B cell (primary cell): ENCODE measurements at regions not wholly inside any gene's neighbourhood (a gene's known extent, or its start where the extent isn't known, plus 50 kb on each side); places are given as distances from the start of the nearest gene placed in this dataset.

Source experiments
- ATAC-seq: fragments of 200-7000 bp; cut with Tn5 transposase; one replicate; pipeline ENCODE4 v1.10.0; 2021; ENCODE audit warnings: low read depth, mild to moderate bottlenecking, moderate number of reproducible peaks, moderate library complexity
- CTCF ChIA-PET: fragments of 350-600 bp; sonication (Branson Sonifier 250); formaldehyde crosslinking; loops from one replicate; lab custom pipeline; 2021; ENCODE audit warnings: antibody characterized with exemption, inconsistent platforms; lab: Charles Lee
- POLR2A ChIA-PET: fragments of 350-600 bp; sonication (Branson Sonifier 250); formaldehyde crosslinking; loops from one replicate; lab custom pipeline; 2021; ENCODE audit warnings: antibody characterized with exemption; lab: Charles Lee
- DNase-seq: peaks from one replicate; pipeline ENCODE4 v3.0.0; 2013
- H2AFZ ChIP-seq: 2 replicates; pipeline ENCODE4 v1.6.1; 2012; ENCODE audit warnings: mild to moderate bottlenecking, low read depth, low read length; ENCODE audit not compliant: insufficient read depth, poor library complexity, severe bottlenecking
- H3K27ac ChIP-seq, 2 donors: 1 replicate in 1 of 2; 2 replicates in 1 of 2; pipeline ENCODE4 v1.5.1; 2012 to 2013; ENCODE audit warnings: low read length in 2 of 2, mild to moderate bottlenecking in 2 of 2, moderate library complexity in 1 of 2
- H3K27me3 ChIP-seq, 4 experiments: fragments of 200-600 bp in 1 of 4; sonication (generic) in 1 of 4; replicated peaks in 1 of 4; 1 replicate in 2 of 4; 2 replicates in 2 of 4; pipeline versions ENCODE4 v1.6.1 to v1.7.0; 2013 to 2016; ENCODE audit warnings: low read length in 3 of 4, mild to moderate bottlenecking in 2 of 4, mixed read lengths in 1 of 4, moderate library complexity in 1 of 4; ENCODE audit not compliant: insufficient read depth in 4 of 4, control insufficient read depth in 3 of 4; ENCODE audit errors: control extremely low read depth in 1 of 4
- H3K36me3 ChIP-seq, 2 experiments: replicated peaks in 1 of 2; 1 replicate in 1 of 2; 2 replicates in 1 of 2; pipeline versions ENCODE4 v1.6.1 to v1.7.1; 2013; ENCODE audit warnings: low read length in 1 of 2; ENCODE audit not compliant: insufficient read depth in 2 of 2, control insufficient read depth in 1 of 2; ENCODE audit errors: control extremely low read depth in 1 of 2, extremely low read depth in 1 of 2
- H3K4me1 ChIP-seq, 2 donors: fragments of 200-600 bp in 1 of 2; sonication (generic) in 1 of 2; 1 replicate in 1 of 2; 2 replicates in 1 of 2; pipeline versions ENCODE4 v1.5.1 to v1.6.1; 2013 to 2017; ENCODE audit warnings: low read length in 2 of 2; ENCODE audit not compliant: control insufficient read depth in 2 of 2, insufficient read depth in 2 of 2
- H3K4me2 ChIP-seq: replicated peaks from 2 replicates; pipeline ENCODE3; 2012; ENCODE audit warnings: mild to moderate bottlenecking, low read depth, low read length; ENCODE audit not compliant: poor library complexity, severe bottlenecking
- H3K4me3 ChIP-seq, 5 experiments: fragments of 200-600 bp in 1 of 5; sonication (generic) in 1 of 5; 1 replicate in 3 of 5; 2 replicates in 2 of 5; pipeline versions ENCODE4 v1.5.1 to v1.7.0; 2011 to 2016; ENCODE audit warnings: low read length in 4 of 5, mild to moderate bottlenecking in 4 of 5, low read depth in 2 of 5, control low read depth in 1 of 5, moderate library complexity in 1 of 5; ENCODE audit not compliant: insufficient read depth in 1 of 5; ENCODE audit errors: control extremely low read depth in 1 of 5, extremely low read depth in 1 of 5
- H3K79me2 ChIP-seq: fragments of 200-600 bp; sonication (generic); one replicate; pipeline ENCODE4 v1.6.0; 2016; ENCODE audit warnings: low read length; ENCODE audit not compliant: control insufficient read depth, insufficient read depth
- H3K9ac ChIP-seq: fragments of 200-600 bp; sonication (generic); 2 replicates; pipeline ENCODE4 v1.6.1; 2017; ENCODE audit warnings: mild to moderate bottlenecking, low read length, moderate library complexity
- H3K9me3 ChIP-seq, 3 donors: one replicate each; pipeline versions ENCODE4 v1.6.1 to v1.7.1; 2013; ENCODE audit warnings: low read length in 2 of 3; ENCODE audit not compliant: control insufficient read depth in 2 of 3, insufficient read depth in 1 of 3; ENCODE audit errors: control extremely low read depth in 1 of 3
- H4K20me1 ChIP-seq: 2 replicates; pipeline ENCODE4 v1.6.0; 2012; ENCODE audit warnings: mild to moderate bottlenecking, low read length; ENCODE audit not compliant: insufficient read depth, control insufficient read depth, poor library complexity, severe bottlenecking
- H3K27ac Mint-ChIP-seq: one replicate; pipeline ENCODE4 v1.8.0; 2021; ENCODE audit warnings: mixed read lengths
- H3K27me3 Mint-ChIP-seq: one replicate; pipeline ENCODE4 v1.8.0; 2021; ENCODE audit warnings: mixed read lengths
- H3K4me1 Mint-ChIP-seq: one replicate; pipeline ENCODE4 v1.8.0; 2021; ENCODE audit warnings: mixed read lengths
- H3K4me3 Mint-ChIP-seq: one replicate; pipeline ENCODE4 v1.8.0; 2021; ENCODE audit warnings: mixed read lengths
- H3K9me3 Mint-ChIP-seq: one replicate; pipeline ENCODE4 v1.8.0; 2022; ENCODE audit warnings: mixed read lengths; ENCODE audit not compliant: insufficient read depth
- EZH2 ChIP-seq: IDR thresholded peaks from 2 replicates; pipeline ENCODE4 v1.6.1; 2012; ENCODE audit warnings: borderline replicate concordance, low read depth, mild to moderate bottlenecking, moderate library complexity, low read length; ENCODE audit not compliant: insufficient read depth, poor library complexity, severe bottlenecking
- WGBS: methylation state at CpG from one replicate; pipeline ENCODE4 v1.1.5; 2013; ENCODE audit warnings: missing lambda C conversion rate; ENCODE audit not compliant: insufficient coverage; 5-methylcytosine and 5-hydroxymethylcytosine counted together
- intact Hi-C: fragments of 100-400 bp; cut with micrococcal nuclease; formaldehyde crosslinking; loops from one replicate; pipeline ENCODE4 v1.10.0; 2022
- TF ChIP-seq, protein P1 (sequence below): fragments of 200-600 bp; IDR thresholded peaks from one replicate; pipeline ENCODE4 v1.8.0; 2022; ENCODE audit warnings: antibody characterized with exemption, mild to moderate bottlenecking

DNA sequence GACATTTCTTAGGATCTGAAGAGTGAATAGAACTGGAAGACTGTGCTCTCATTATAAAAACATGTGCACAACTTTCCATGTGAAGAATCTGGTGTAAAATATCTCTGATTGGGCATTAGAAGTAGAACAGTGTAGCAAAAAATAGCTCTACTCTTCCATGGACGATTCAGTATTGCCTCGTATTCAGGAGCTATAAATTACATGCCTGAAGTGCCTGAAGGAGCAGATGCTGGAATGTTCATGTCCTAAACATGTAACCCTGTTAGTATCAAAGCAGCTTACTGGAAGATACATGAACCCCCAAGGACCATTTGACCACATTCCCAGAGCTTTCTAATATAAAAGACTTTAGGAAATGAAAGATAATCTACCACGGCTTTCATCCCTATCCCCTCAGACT lies 528.9 kb downstream of the DACH1 start:
- WGBS: 100% methylated on average over 2 of the region's 3 CpGs
- H3K4me3 ChIP-seq: no peak overlapping the region
- Mint-ChIP-seq H3K4me1 (no peaks in the 10 kb centered on the region), H3K4me3 (no peak overlapping the region), H3K27me3 (no peaks in the 10 kb centered on the region), H3K9me3 (no peaks in the 10 kb centered on the region), H3K27ac (no peak overlapping the region)
- no peak overlapping the region for H3K27ac ChIP-seq
- H4K20me1 ChIP-seq: no peaks in the 10 kb centered on the region
- no peaks in the 10 kb centered on the region for H3K79me2 ChIP-seq
- ATAC-seq: no peak
- intact Hi-C loops: no loop called here
- no peaks in the 10 kb centered on the region for H3K27me3 ChIP-seq
- H3K4me1 ChIP-seq: no peaks in the 10 kb centered on the region
- no peak overlapping the region for H3K9ac ChIP-seq
- no peaks in the 10 kb centered on the region for H3K36me3 ChIP-seq
- no peak overlapping the region for H2AFZ ChIP-seq
- no peaks in the 10 kb centered on the region for H3K9me3 ChIP-seq
- POLR2A ChIA-PET: no interaction called here
- TF ChIP-seq EZH2: no peak
- TF ChIP-seq, protein P1, sequence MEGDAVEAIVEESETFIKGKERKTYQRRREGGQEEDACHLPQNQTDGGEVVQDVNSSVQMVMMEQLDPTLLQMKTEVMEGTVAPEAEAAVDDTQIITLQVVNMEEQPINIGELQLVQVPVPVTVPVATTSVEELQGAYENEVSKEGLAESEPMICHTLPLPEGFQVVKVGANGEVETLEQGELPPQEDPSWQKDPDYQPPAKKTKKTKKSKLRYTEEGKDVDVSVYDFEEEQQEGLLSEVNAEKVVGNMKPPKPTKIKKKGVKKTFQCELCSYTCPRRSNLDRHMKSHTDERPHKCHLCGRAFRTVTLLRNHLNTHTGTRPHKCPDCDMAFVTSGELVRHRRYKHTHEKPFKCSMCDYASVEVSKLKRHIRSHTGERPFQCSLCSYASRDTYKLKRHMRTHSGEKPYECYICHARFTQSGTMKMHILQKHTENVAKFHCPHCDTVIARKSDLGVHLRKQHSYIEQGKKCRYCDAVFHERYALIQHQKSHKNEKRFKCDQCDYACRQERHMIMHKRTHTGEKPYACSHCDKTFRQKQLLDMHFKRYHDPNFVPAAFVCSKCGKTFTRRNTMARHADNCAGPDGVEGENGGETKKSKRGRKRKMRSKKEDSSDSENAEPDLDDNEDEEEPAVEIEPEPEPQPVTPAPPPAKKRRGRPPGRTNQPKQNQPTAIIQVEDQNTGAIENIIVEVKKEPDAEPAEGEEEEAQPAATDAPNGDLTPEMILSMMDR: no peak
- CTCF ChIA-PET: no interaction called here
- H3K4me2 ChIP-seq: no peak overlapping the region
- no peak for DNase-seq

DNA sequence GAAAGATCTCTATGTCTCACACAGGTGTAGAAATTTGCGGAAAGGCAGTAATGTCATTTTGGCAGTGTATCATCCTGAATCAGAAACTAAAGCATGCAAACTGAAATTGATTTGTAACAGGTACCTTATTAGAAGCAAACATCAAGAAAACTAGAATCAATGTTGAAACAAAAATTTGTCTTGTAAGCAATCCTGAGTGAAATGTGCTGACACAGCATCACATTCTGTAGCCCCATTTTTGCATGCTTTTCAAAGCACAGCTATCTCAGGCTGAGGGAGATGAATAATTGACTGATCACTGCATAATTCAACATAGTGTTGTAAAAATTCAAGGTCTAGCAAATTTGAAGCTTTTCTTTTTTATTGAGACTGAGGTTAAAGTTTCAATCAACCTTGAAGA lies 539.7 kb downstream of the DACH1 start:
- no peaks in the 10 kb centered on the region for H3K4me1 Mint-ChIP-seq
- no peak for ATAC-seq
- no peak overlapping the region for H3K4me3 ChIP-seq
- POLR2A ChIA-PET: no interaction called here
- H3K4me1 ChIP-seq: no peaks in the 10 kb centered on the region
- H3K27me3 ChIP-seq: no peaks in the 10 kb centered on the region
- no peak overlapping the region for H2AFZ ChIP-seq
- no peak overlapping the region for H3K4me3 Mint-ChIP-seq
- H3K9ac ChIP-seq: no peak overlapping the region
- H3K27ac ChIP-seq: no peak overlapping the region
- intact Hi-C loops: no loop called here
- no peaks in the 10 kb centered on the region for H3K9me3 ChIP-seq
- DNase-seq: no peak
- no peaks in the 10 kb centered on the region for H3K9me3 Mint-ChIP-seq
- H3K27me3 Mint-ChIP-seq: no peaks in the 10 kb centered on the region
- H3K4me2 ChIP-seq: no peak overlapping the region
- TF ChIP-seq EZH2: no peak
- TF ChIP-seq, protein P1: no peak
- CTCF ChIA-PET: no interaction called here
- H3K79me2 ChIP-seq: no peaks in the 10 kb centered on the region
- no peak overlapping the region for H3K27ac Mint-ChIP-seq
- no peaks in the 10 kb centered on the region for H3K36me3 ChIP-seq
- WGBS: no CpG with 5 or more reads among the region's 1 CpG
- H4K20me1 ChIP-seq: no peaks in the 10 kb centered on the region
